GM18907 (cell line): ENCODE measurements at regions not wholly inside any gene's neighbourhood (a gene's known extent, or its start where the extent isn't known, plus 50 kb on each side); places are given as distances from the start of the nearest gene placed in this dataset.

ENCODE experiments used
- ATAC-seq: cut with Tn5 transposase; IDR thresholded peaks from one replicate; pipeline ENCODE4 v1.9.1; 2021; ENCODE audit warnings: mild to moderate bottlenecking, moderate library complexity; ENCODE audit not compliant: unreplicated experiment

GRCh38 chr9:118028225-118028624 is 324.0 kb downstream of the TLR4 start:
- ATAC-seq = no peak

- ATAC-seq = no peak
Observed at GRCh38 chr9:118029425-118029824, 325.2 kb downstream of the TLR4 start.

- no peak for ATAC-seq
Observed at GRCh38 chr9:118034701-118035100, 330.5 kb downstream of the TLR4 start.

- no peak for ATAC-seq
Observed at GRCh38 chr9:118038713-118039112, 334.5 kb downstream of the TLR4 start.

- no peak for ATAC-seq
Observed at GRCh38 chr9:118058227-118058626, 354.0 kb downstream of the TLR4 start.

GRCh38 chr9:118059484-118060278 is 355.5 kb downstream of the TLR4 start:
- ATAC-seq = no peak

- ATAC-seq = no peak
Observed at GRCh38 chr9:118083161-118083560, 379.0 kb downstream of the TLR4 start.

DNA sequence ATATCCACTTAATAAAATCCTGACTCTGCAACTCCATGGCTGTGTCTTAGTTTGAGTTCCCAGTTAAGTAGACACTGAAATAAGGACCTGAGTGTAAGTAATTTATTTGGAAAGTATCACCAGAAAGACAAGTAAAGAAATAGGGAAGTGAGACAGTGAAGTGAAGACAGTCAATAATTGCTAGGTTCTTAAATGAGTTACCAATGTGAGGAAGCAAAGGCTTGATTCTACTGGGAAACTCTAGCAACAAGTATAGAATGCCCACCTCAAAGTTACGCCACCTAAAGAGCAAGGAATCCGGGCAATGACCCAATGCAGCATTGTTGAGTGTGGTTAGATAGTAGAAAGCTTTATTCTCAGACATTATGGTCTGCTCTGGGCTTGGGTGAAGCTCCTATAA is 383.9 kb downstream of the TLR4 start:
- peak; percentile 93 for ATAC-seq

DNA sequence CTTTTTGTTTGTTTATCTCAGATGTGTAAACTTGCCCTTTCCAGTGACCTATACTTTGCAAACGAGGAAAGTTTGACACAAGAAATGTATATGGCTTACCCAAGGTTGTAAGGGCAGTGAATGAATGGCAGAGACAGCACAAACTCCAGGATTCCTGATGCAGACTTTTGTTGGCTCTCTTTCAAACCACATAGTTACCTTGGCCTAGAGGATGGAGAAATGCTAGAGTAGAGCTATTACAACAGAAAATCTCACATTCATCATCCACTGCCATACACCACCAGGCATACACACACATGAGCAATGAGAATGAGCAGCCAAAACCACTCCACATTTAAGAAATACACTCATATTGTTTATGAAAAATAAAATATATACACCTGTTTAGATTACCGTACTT is 387.0 kb downstream of the TLR4 start:
- ATAC-seq = no peak

DNA sequence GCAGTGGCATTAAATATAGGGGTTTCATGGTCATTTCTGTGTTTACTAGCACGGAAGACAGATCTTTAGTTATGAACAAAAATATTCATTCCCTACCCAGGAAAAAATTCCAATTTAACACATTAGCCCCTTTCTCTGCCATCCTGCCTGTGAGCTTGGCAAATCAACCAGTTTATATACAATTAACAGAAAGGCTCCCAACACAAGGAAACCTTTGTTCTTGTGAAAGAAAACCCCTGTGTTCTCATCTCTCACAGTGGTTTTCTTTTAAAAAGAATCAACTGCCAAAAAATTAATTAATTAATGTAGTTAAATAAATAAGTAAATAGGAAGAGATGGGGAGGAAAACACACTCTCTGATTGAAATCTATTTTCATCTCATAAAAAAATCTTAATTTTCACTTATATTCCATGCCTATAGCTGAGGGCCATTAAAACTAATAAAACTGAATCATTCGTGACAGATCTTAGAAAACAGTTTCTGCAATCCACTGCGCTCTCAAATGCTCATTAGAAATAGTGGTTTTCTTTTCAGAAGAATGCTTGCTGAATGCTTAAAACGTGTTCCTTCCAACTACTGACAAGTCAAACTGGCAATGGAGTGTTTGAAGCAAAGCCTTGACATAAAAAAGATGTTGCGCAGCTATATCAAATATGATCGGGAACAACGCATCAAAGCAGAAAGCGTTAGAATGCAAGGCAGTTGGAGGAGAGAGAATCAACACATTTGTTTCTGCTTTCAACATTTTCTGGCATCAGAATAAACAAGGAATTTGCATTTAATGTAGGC is 387.7 kb downstream of the TLR4 start:
- ATAC-seq = no peak

GRCh38 chr9:118094387-118094786 is 390.2 kb downstream of the TLR4 start:
- ATAC-seq = peak; percentile 39

DNA sequence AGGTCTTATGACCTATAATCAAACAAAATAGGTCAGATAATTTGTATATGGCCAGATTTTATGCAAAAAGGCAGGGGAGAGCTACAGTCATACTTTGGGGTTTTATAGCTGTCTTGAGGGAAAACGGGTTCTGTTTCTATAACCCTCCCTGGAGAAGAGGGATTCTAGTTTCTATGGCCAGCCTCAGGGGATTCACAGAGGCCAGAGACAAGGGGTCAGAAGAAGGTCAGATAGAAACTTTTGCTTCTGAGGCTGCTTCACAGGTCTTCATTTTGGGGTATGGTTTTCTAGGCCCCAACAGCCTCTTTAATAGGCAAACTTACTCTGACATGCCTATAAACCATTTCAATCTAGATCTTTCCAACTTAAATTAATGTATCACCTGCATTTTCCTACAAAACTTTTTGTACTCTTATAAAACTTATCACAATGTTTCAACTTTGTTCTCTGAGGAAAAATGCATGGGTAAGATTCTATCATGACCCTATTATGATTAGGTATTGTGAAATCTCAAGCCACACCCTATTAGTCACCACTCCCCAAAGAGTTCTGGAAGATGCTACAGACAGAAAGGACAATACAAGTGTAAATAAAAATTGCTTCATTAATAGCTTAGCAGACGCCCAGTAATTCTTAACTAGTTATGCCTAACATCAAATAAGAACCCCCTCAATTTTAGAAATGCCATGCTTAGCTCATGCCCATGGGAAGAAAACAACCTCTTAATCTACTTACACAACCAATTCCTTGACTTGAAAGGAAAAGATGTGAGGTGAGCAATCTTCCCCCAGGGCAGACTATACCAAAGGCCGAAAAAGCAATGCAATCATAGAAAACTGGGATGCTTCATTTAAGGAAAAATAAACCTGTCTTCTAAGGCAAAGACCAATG is 396.6 kb downstream of the TLR4 start:
- ATAC-seq = no peak

- no peak for ATAC-seq
Observed at GRCh38 chr9:118104363-118104762, 400.2 kb downstream of the TLR4 start.

DNA sequence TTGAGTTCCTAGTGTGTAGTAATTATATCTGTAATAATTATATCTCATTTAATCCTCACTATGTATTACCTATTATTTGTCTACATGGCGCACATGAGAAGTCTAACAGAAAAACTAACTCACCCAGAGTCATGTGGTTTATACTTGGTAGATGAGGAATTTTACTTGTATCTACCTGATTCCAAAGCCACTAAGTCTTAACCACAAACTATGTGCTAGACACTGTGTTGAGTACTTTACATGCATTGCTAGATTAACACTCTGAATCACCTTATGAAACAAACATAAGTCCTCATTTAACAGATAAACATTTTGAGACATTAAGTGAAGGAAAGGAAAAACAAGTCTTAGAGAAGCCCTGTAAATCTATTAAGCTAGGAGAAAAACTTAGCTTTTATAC is 404.8 kb downstream of the TLR4 start:
- ATAC-seq = no peak

- no peak for ATAC-seq
Observed at GRCh38 chr9:118109542-118109941, 405.3 kb downstream of the TLR4 start.

- no peak for ATAC-seq
Observed at GRCh38 chr9:118121361-118121760, 417.2 kb downstream of the TLR4 start.

GRCh38 chr9:118128313-118128712 is 424.1 kb downstream of the TLR4 start:
- ATAC-seq = no peak

GRCh38 chr9:118129541-118129940 is 425.3 kb downstream of the TLR4 start:
- ATAC-seq = no peak

- ATAC-seq = no peak
Observed at GRCh38 chr9:118148990-118149389, 444.8 kb downstream of the TLR4 start.

- no peak for ATAC-seq
Observed at GRCh38 chr9:118156846-118157245, 452.6 kb downstream of the TLR4 start.

- no peak for ATAC-seq
Observed at GRCh38 chr9:118162716-118163115, 458.5 kb downstream of the TLR4 start.
